Stimulated activated CD4-positive, alpha-beta T cell treated with anti-CD3 and anti-CD28 coated beads, Interleukin-1b, Interleukin-23, amount 100 ng/mL, for 24 hours (primary cell): ENCODE measurements at regions not wholly inside any gene's neighbourhood (a gene's known extent, or its start where the extent isn't known, plus 50 kb on each side); places are given as distances from the start of the nearest gene placed in this dataset.

Experiments used
- DNase-seq, 4 experiments: peaks; one replicate each; pipeline ENCODE4 v3.0.0-alpha.2; 2020; ENCODE audit warnings: low read depth in 4 of 4, low spot score in 1 of 4

GRCh38 chr16:73322856-73323255 is 274.9 kb upstream of the ZFHX3 start:
- no peak for DNase-seq

- DNase-seq, result no peak
Observed at GRCh38 chr16:73321853-73322252, 273.9 kb upstream of the ZFHX3 start.

- DNase-seq, result no peak
Observed at GRCh38 chr16:73319737-73320136, 271.8 kb upstream of the ZFHX3 start.

- DNase-seq, result no peak
Observed at GRCh38 chr16:73319261-73319660, 271.3 kb upstream of the ZFHX3 start.

GRCh38 chr16:73317321-73317857 is 269.5 kb upstream of the ZFHX3 start:
- DNase-seq, result no peak

- no peak for DNase-seq
Observed at GRCh38 chr16:73315645-73316044, 267.7 kb upstream of the ZFHX3 start.

GRCh38 chr16:73313950-73314349 is 266.0 kb upstream of the ZFHX3 start:
- no peak for DNase-seq

- DNase-seq, result no peak
Observed at GRCh38 chr16:73311857-73312723, 264.2 kb upstream of the ZFHX3 start.

GRCh38 chr16:73308771-73309170 is 260.8 kb upstream of the ZFHX3 start:
- no peak for DNase-seq

- DNase-seq, result no peak
Observed at GRCh38 chr16:73306901-73307413, 259.0 kb upstream of the ZFHX3 start.

GRCh38 chr16:73304008-73304774 is 256.3 kb upstream of the ZFHX3 start:
- DNase-seq, result no peak

- DNase-seq, result no peak
Observed at GRCh38 chr16:73302942-73303341, 255.0 kb upstream of the ZFHX3 start.

- no peak for DNase-seq
Observed at GRCh38 chr16:73301984-73302383, 254.1 kb upstream of the ZFHX3 start.

GRCh38 chr16:73299346-73299745 is 251.4 kb upstream of the ZFHX3 start:
- no peak for DNase-seq

- no peak for DNase-seq
Observed at GRCh38 chr16:73298562-73298961, 250.6 kb upstream of the ZFHX3 start.

GRCh38 chr16:73290258-73290657 is 242.3 kb upstream of the ZFHX3 start:
- DNase-seq, result no peak

GRCh38 chr16:73289232-73289631 is 241.3 kb upstream of the ZFHX3 start:
- DNase-seq, result no peak

GRCh38 chr16:73288520-73288919 is 240.6 kb upstream of the ZFHX3 start:
- DNase-seq, result no peak

- DNase-seq, result no peak
Observed at GRCh38 chr16:73287859-73288405, 240.0 kb upstream of the ZFHX3 start.

- no peak for DNase-seq
Observed at GRCh38 chr16:73286346-73287267, 238.7 kb upstream of the ZFHX3 start.
